Adrenal gland (tissue), 9 donors: ENCODE measurements at regions not wholly inside any gene's neighbourhood (a gene's known extent, or its start where the extent isn't known, plus 50 kb on each side); places are given as distances from the start of the nearest gene placed in this dataset.

Source experiments
- DNase-seq, 7 donors: peaks; one replicate each; pipeline ENCODE4 v3.0.0-alpha.2; 2019 to 2020
- H3K27ac ChIP-seq, 5 donors: fragments of 200-600 bp; sonication (generic) in 4 of 5; 1 replicate in 3 of 5; 2 replicates in 2 of 5; pipeline versions ENCODE4 v1.5.1 to v1.8.0; 2016 to 2020; ENCODE audit warnings: mild to moderate bottlenecking in 1 of 5
- H3K27me3 ChIP-seq: fragments of 200-600 bp; 2 replicates; pipeline ENCODE4 v1.8.0; 2021
- H3K36me3 ChIP-seq, 2 donors: fragments of 200-600 bp; replicated peaks in 1 of 2; 1 replicate in 1 of 2; 2 replicates in 1 of 2; pipeline versions ENCODE4 v1.5.1 to v1.8.0; 2018 to 2022
- H3K4me1 ChIP-seq, 2 donors: fragments of 200-600 bp; replicated peaks in 1 of 2; 1 replicate in 1 of 2; 2 replicates in 1 of 2; pipeline versions ENCODE4 v1.5.1 to v1.8.0; 2018 to 2021
- H3K4me3 ChIP-seq, 4 donors: fragments of 200-600 bp; sonication (generic) in 3 of 4; one replicate each; pipeline ENCODE4 v1.5.1; 2016 to 2018
- H3K9me3 ChIP-seq, 3 donors: fragments of 200-600 bp; sonication (generic) in 1 of 3; replicated peaks in 1 of 3; 1 replicate in 2 of 3; 2 replicates in 1 of 3; pipeline versions ENCODE4 v1.5.1 to v1.8.0; 2016 to 2021
- POLR2A ChIP-seq, 2 donors: fragments of 450-650 bp; IDR thresholded peaks; one replicate each; pipeline ENCODE4 v1.6.1; 2017; ENCODE audit warnings: antibody characterized with exemption in 2 of 2, mild to moderate bottlenecking in 2 of 2, moderate library complexity in 1 of 2
- WGBS, 4 donors: extraction: QIAGEN DNeasy Blood & Tissue Kit in 2 of 4; methylation state at CpG; one replicate each; pipeline versions ENCODE4 v1.1.5 to v1.1.7; 2013 to 2017; 5-methylcytosine and 5-hydroxymethylcytosine counted together
- intact Hi-C, 2 donors: fragments of 100-400 bp; cut with DNase I; formaldehyde crosslinking; loops; one replicate each; pipeline versions ENCODE4 v1.14.1 to v1.15.0; 2022 to 2023
- TF ChIP-seq, protein P1 (sequence below), 6 experiments: fragments of 450-650 bp in 4 of 6; fragments of 200-600 bp in 2 of 6; sonication (generic) in 1 of 6; IDR thresholded peaks; 1 replicate in 5 of 6; 2 replicates in 1 of 6; pipeline versions ENCODE4 v1.5.1 to v1.8.0; 2016 to 2021; ENCODE audit warnings: antibody characterized with exemption in 6 of 6, mild to moderate bottlenecking in 2 of 6, moderate library complexity in 1 of 6
- donor health status: healthy with polysubstance abuse.
- donor health status: Bipolar disorder and iron deficiency.
- donor health status: DM: yes; HTN: yes; CAD: no.
- donor health status: DM: no; HTN: no; CAD: no.
- donor health status: DM: no; HTN: no; CAD: no.

DNA sequence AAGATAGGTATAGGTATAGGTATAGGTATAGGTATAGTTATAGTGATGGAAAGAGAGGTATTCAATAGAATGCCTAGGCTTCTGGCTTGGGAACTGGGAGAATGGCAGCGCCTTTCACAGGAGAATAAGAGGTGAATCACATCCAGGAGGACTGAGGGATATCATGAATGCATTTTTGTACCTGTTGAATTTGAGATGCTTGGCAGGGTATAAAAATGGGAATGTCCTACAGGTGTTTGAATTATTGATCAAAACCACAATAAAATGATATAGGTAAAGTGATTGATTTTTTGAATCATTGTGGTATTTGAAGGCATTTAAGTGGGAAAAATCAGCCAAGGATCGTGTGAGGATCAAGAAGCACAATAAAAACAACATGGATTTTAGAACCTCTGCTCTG lies 119.2 kb upstream of the ARG1 start:
- DNase-seq, result no peak
- H3K36me3 ChIP-seq, result no peaks in the 10 kb centered on the region
- H3K27me3 ChIP-seq, result no peaks in the 10 kb centered on the region
- TF ChIP-seq, protein P1, sequence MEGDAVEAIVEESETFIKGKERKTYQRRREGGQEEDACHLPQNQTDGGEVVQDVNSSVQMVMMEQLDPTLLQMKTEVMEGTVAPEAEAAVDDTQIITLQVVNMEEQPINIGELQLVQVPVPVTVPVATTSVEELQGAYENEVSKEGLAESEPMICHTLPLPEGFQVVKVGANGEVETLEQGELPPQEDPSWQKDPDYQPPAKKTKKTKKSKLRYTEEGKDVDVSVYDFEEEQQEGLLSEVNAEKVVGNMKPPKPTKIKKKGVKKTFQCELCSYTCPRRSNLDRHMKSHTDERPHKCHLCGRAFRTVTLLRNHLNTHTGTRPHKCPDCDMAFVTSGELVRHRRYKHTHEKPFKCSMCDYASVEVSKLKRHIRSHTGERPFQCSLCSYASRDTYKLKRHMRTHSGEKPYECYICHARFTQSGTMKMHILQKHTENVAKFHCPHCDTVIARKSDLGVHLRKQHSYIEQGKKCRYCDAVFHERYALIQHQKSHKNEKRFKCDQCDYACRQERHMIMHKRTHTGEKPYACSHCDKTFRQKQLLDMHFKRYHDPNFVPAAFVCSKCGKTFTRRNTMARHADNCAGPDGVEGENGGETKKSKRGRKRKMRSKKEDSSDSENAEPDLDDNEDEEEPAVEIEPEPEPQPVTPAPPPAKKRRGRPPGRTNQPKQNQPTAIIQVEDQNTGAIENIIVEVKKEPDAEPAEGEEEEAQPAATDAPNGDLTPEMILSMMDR (IDR thresholded peaks at IDR 0.05), result no peak
- TF ChIP-seq POLR2A (IDR thresholded peaks at IDR 0.05), result no peak
- H3K9me3 ChIP-seq, result no peaks in the 10 kb centered on the region
- intact Hi-C loops, result no loop called here
- no peak overlapping the region for H3K4me3 ChIP-seq
- H3K27ac ChIP-seq, result no peak overlapping the region
- H3K4me1 ChIP-seq, result no peaks in the 10 kb centered on the region
- WGBS, 4 donors, result 45 to 70% (median 57%) methylated on average over 2 of the region's 2 CpGs

DNA sequence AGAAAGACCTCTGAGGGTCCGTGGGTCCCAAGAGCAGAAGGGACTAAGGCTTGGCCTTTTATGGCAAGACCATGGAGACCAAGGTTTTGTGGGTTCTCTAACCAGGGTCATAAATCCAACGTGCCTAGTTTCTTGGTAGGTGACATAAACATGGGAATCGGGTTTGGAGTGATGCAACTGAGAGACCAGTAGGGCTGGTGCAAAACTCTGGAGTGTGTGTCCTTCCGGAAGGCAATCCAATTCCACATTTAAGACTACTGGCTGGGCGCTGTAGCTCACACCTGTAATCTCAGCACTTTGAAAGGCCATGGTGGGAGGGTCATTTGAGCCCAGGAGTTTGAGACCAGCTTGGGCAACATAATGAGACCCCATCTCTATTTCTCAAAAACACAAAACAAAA lies 116.5 kb upstream of the ARG1 start:
- no peak overlapping the region for H3K27ac ChIP-seq
- no peak for DNase-seq
- no peaks in the 10 kb centered on the region for H3K9me3 ChIP-seq
- H3K4me1 ChIP-seq, result peaks cover 3 to 4% of the 10 kb centered on the region in 2 donors
- no peaks in the 10 kb centered on the region for H3K27me3 ChIP-seq
- H3K36me3 ChIP-seq, result no peaks in the 10 kb centered on the region
- 75 to 91% (median 78%) methylated on average over 5 of the region's 5 CpGs for WGBS, 4 donors
- TF ChIP-seq POLR2A (IDR thresholded peaks at IDR 0.05), result no peak
- intact Hi-C loops, result no loop called here
- H3K4me3 ChIP-seq, result no peak overlapping the region

DNA sequence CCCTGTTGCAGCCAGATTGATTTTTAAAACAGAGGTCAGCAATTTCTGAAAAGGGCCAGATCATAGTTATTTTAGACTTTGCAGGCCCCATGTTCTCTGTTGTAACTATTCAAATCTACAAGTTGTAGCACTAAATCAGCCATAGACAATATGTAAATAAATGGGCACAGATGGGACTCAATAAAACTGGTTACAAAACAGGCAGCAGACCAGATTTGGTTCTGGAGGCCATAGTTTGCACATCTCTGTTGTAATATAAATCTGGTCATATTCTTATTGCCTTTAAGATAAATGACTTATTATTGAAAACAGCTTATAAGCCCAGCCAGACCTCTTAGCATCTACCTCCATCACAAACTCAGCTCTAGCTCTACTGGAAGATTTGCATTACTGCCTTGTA lies 114.0 kb upstream of the ARG1 start:
- no peak overlapping the region for H3K27ac ChIP-seq
- TF ChIP-seq, protein P1 (IDR thresholded peaks at IDR 0.05), result no peak
- no peak for TF ChIP-seq POLR2A (IDR thresholded peaks at IDR 0.05)
- peaks cover 3 to 4% of the 10 kb centered on the region in 2 donors for H3K4me1 ChIP-seq
- H3K4me3 ChIP-seq, result no peak overlapping the region
- H3K9me3 ChIP-seq, result no peaks in the 10 kb centered on the region
- DNase-seq, result no peak
- H3K27me3 ChIP-seq, result no peaks in the 10 kb centered on the region
- intact Hi-C loops, result no loop called here
- no peaks in the 10 kb centered on the region for H3K36me3 ChIP-seq

DNA sequence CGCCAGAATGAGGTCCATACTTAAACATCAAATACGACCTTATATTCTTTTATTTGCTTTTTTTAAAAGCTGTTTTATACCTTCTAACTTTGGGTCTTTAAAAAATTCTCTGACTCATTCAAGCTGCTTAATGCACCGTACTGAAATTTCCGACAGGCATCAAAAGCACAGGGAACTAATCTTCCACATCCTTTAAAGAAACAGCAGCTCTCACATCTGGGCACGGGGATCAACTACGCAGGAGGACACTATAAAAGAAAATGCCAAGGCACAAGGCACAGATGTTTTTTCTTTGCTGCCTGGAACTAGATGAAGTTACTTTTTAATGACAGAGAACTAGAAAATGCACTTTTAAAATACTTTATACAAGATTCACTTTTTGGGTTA lies 112.4 kb upstream of the ARG1 start:
- peak overlapping the region in 1 of 4 donors; percentile 37 for H3K4me3 ChIP-seq
- no peaks in the 10 kb centered on the region for H3K9me3 ChIP-seq
- H3K27ac ChIP-seq, result no peak overlapping the region
- TF ChIP-seq POLR2A (IDR thresholded peaks at IDR 0.05), result no peak
- TF ChIP-seq, protein P1 (IDR thresholded peaks at IDR 0.05), result no peak
- no peaks in the 10 kb centered on the region for H3K27me3 ChIP-seq
- intact Hi-C loops, result no loop called here
- no peak for DNase-seq
- H3K4me1 ChIP-seq, result peaks cover 3 to 4% of the 10 kb centered on the region in 2 donors
- H3K36me3 ChIP-seq, result no peaks in the 10 kb centered on the region
- 23 to 33% (median 29%) methylated on average over 6 of the region's 6 CpGs for WGBS, 4 donors

DNA sequence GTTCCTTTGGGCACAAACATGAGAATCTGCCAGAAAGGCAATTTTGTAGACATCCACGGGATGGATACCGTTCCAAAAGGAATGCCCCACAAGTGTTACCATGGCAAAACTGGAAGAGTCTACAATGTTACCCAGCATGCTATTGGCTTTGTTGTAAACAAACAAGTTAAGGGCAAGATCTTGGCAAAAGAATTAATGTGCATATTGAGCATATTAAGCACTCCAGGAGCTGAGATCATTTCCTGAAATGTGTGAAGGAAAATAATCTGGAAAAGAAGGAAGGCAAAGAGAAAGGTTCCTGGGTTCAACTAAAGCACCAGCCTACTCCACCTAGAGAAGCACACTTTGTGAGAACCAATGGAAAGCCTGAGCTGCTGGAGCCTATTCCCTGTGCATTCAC lies 103.9 kb upstream of the ARG1 start:
- WGBS, 4 donors, result 81 to 94% (median 91%) methylated on average over 2 of the region's 2 CpGs

More for the DNA sequence above, 103.9 kb upstream of the ARG1 start:
- no peak for TF ChIP-seq POLR2A (IDR thresholded peaks at IDR 0.05)
- Histone ChIP-seq H3K9me3 (no peaks in the 10 kb centered on the region), H3K4me1 (no peaks in the 10 kb centered on the region), H3K36me3 (no peaks in the 10 kb centered on the region), H3K27ac (no peak overlapping the region), H3K27me3 (no peaks in the 10 kb centered on the region), H3K4me3 (no peak overlapping the region)
- no peak for DNase-seq
- intact Hi-C loops, result no loop called here
